H1 (cell line): ENCODE measurements at regions not wholly inside any gene's neighbourhood (a gene's known extent, or its start where the extent isn't known, plus 50 kb on each side); places are given as distances from the start of the nearest gene placed in this dataset.

Source experiments
- CTCF ChIA-PET: fragments of 300-600 bp; sonication (Branson Sonifier 250); formaldehyde crosslinking; loops from one replicate; lab custom pipeline; 2021; ENCODE audit not compliant: partially characterized antibody; lab: Charles Lee
- POLR2A ChIA-PET: fragments of 300-600 bp; sonication (Branson Sonifier 250); formaldehyde crosslinking; loops from one replicate; lab custom pipeline; 2021; ENCODE audit warnings: inconsistent platforms; ENCODE audit not compliant: partially characterized antibody; lab: Charles Lee
- DNase-seq, 2 experiments: peaks; one replicate each; pipeline versions ENCODE4 v3.0.0 to v3.0.0-alpha.2; 2010 to 2022; ENCODE audit warnings: low spot score in 2 of 2, low read depth in 1 of 2, mixed read lengths in 1 of 2
- FAIRE-seq: peaks from 2 replicates; lab custom pipeline; 2011; peaks lifted over from hg19 to GRCh38; lab: Jason Lieb, UNC
- H2AFZ ChIP-seq: 2 replicates; pipeline ENCODE4 v1.8.1; 2012; ENCODE audit warnings: low read length, inconsistent platforms
- H2AK5ac ChIP-seq: 2 replicates; pipeline ENCODE4 v1.6.1; 2013; ENCODE audit warnings: low read depth, low read length
- H2BK120ac ChIP-seq: replicated peaks from 2 replicates; pipeline ENCODE3; 2013; ENCODE audit warnings: low read depth, low read length, inconsistent platforms
- H2BK12ac ChIP-seq: 2 replicates; pipeline ENCODE4 v1.6.1; 2013; ENCODE audit warnings: low read depth, low read length
- H2BK15ac ChIP-seq: 2 replicates; pipeline ENCODE4 v1.6.1; 2013; ENCODE audit warnings: low read length
- H2BK20ac ChIP-seq: 2 replicates; pipeline ENCODE4 v1.6.1; 2013; ENCODE audit warnings: low read length
- H2BK5ac ChIP-seq: 2 replicates; pipeline ENCODE4 v1.6.1; 2013; ENCODE audit warnings: low read depth, low read length
- H3K14ac ChIP-seq: 2 replicates; pipeline ENCODE4 v1.6.1; 2013; ENCODE audit warnings: inconsistent platforms; ENCODE audit not compliant: insufficient read length
- H3K18ac ChIP-seq: 2 replicates; pipeline ENCODE4 v1.6.1; 2013; ENCODE audit warnings: low read length; ENCODE audit errors: extremely low read depth
- H3K23ac ChIP-seq: 2 replicates; pipeline ENCODE4 v1.6.1; 2013; ENCODE audit warnings: inconsistent platforms; ENCODE audit not compliant: insufficient read length
- H3K23me2 ChIP-seq: 2 replicates; pipeline ENCODE4 v1.6.1; 2013; ENCODE audit warnings: low read depth, low read length
- H3K27ac ChIP-seq: 2 replicates; pipeline ENCODE4 v1.6.1; 2011; ENCODE audit warnings: low read depth, low read length, inconsistent platforms
- H3K27me3 ChIP-seq, 4 experiments: replicated peaks in 1 of 4; 1 replicate in 1 of 4; 2 replicates in 3 of 4; pipeline versions ENCODE4 v1.6.1 to v1.8.1; 2011 to 2013; ENCODE audit warnings: low read length in 3 of 4, mild to moderate bottlenecking in 3 of 4, inconsistent platforms in 2 of 4, mixed read lengths in 2 of 4, moderate library complexity in 1 of 4; ENCODE audit not compliant: control insufficient read depth in 3 of 4, insufficient read depth in 3 of 4; ENCODE audit errors: extremely low read depth in 1 of 4
- H3K36me3 ChIP-seq, 4 experiments: 2 replicates each; pipeline versions ENCODE4 v1.6.1 to v1.8.1; 2011 to 2013; ENCODE audit warnings: mild to moderate bottlenecking in 4 of 4, low read length in 3 of 4, moderate library complexity in 2 of 4, control low read depth in 1 of 4, inconsistent platforms in 1 of 4; ENCODE audit not compliant: insufficient read depth in 4 of 4, control insufficient read depth in 2 of 4
- H3K4ac ChIP-seq: replicated peaks from 2 replicates; pipeline ENCODE3; 2013; ENCODE audit warnings: low read length, low read depth, mixed read lengths, inconsistent platforms; ENCODE audit not compliant: insufficient read length
- H3K4me1 ChIP-seq, 4 experiments: replicated peaks in 1 of 4; 1 replicate in 1 of 4; 2 replicates in 3 of 4; pipeline versions ENCODE4 v1.6.1 to v1.8.1; 2011 to 2013; ENCODE audit warnings: low read length in 3 of 4, inconsistent platforms in 2 of 4, mixed read lengths in 1 of 4; ENCODE audit not compliant: insufficient read depth in 4 of 4, control insufficient read depth in 3 of 4
- H3K4me2 ChIP-seq, 2 experiments: 2 replicates each; pipeline versions ENCODE4 v1.6.1 to v1.8.1; 2011 to 2013; ENCODE audit warnings: low read depth in 2 of 2, low read length in 2 of 2, control low read depth in 1 of 2, inconsistent platforms in 1 of 2, mild to moderate bottlenecking in 1 of 2; ENCODE audit not compliant: insufficient read depth in 1 of 2
- H3K4me3 ChIP-seq, 4 experiments: fragments of 200-600, 300-600 bp in 1 of 4; sonication (generic), shearing (Covaris generic), sonication (Bioruptor Twin) in 1 of 4; 2 replicates each; pipeline versions ENCODE4 v1.5.1 to v1.8.1; 2011 to 2016; ENCODE audit warnings: low read length in 4 of 4, low read depth in 3 of 4, control low read depth in 2 of 4, inconsistent platforms in 2 of 4, mild to moderate bottlenecking in 2 of 4, mixed read lengths in 1 of 4, moderate library complexity in 1 of 4; ENCODE audit not compliant: insufficient read depth in 2 of 4; ENCODE audit errors: extremely low read depth in 1 of 4
- H3K56ac ChIP-seq: replicated peaks from 2 replicates; pipeline ENCODE3; 2013; ENCODE audit warnings: low read depth, mild to moderate bottlenecking, mixed read lengths, low read length, inconsistent platforms; ENCODE audit not compliant: insufficient read length
- H3K79me1 ChIP-seq: 2 replicates; pipeline ENCODE4 v1.6.1; 2013; ENCODE audit warnings: low read depth, low read length, control low read depth
- H3K79me2 ChIP-seq, 2 experiments: 2 replicates each; pipeline versions ENCODE4 v1.6.1 to v1.8.1; 2012 to 2013; ENCODE audit warnings: low read length in 2 of 2, mild to moderate bottlenecking in 2 of 2, inconsistent platforms in 1 of 2; ENCODE audit not compliant: insufficient read depth in 2 of 2, control insufficient read depth in 1 of 2
- H3K9ac ChIP-seq, 4 experiments: replicated peaks in 1 of 4; 1 replicate in 1 of 4; 2 replicates in 3 of 4; pipeline versions ENCODE4 v1.6.1 to v1.8.1; 2011 to 2013; ENCODE audit warnings: low read depth in 3 of 4, low read length in 3 of 4, control low read depth in 2 of 4, mild to moderate bottlenecking in 2 of 4, moderate library complexity in 2 of 4, inconsistent platforms in 1 of 4; ENCODE audit errors: extremely low read depth in 1 of 4
- H3K9me3 ChIP-seq, 2 experiments: 2 replicates each; pipeline versions ENCODE4 v1.6.1 to v1.8.1; 2012 to 2013; ENCODE audit warnings: mild to moderate bottlenecking in 2 of 2, moderate library complexity in 2 of 2, control low read depth in 1 of 2, inconsistent platforms in 1 of 2, low read depth in 1 of 2, low read length in 1 of 2, mixed read lengths in 1 of 2; ENCODE audit not compliant: insufficient read depth in 2 of 2
- H4K20me1 ChIP-seq, 2 experiments: replicated peaks in 1 of 2; 2 replicates each; pipeline versions ENCODE3 to v1.8.1; 2011 to 2013; ENCODE audit warnings: inconsistent platforms in 2 of 2, low read length in 2 of 2, mild to moderate bottlenecking in 1 of 2; ENCODE audit not compliant: insufficient read depth in 2 of 2, control insufficient read depth in 1 of 2
- H4K5ac ChIP-seq: 2 replicates; pipeline ENCODE4 v1.6.1; 2013; ENCODE audit warnings: low read length, low read depth, mixed read lengths, inconsistent platforms; ENCODE audit not compliant: insufficient read length
- H4K8ac ChIP-seq: 2 replicates; pipeline ENCODE4 v1.8.0; 2013; ENCODE audit warnings: mild to moderate bottlenecking, moderate library complexity, low read length, inconsistent platforms; ENCODE audit not compliant: insufficient read depth; ENCODE audit errors: extremely low read depth
- H4K91ac ChIP-seq: replicated peaks from 2 replicates; pipeline ENCODE3; 2013; ENCODE audit warnings: low read length, mixed read lengths, inconsistent platforms; ENCODE audit not compliant: insufficient read length
- ASH2L ChIP-seq: fragments of 200-600, 300-600 bp; sonication (generic); IDR thresholded peaks from one replicate; pipeline ENCODE4 v1.7.1; 2017; ENCODE audit warnings: low read length
- CEBPB ChIP-seq: IDR thresholded peaks from 2 replicates; pipeline ENCODE4 v1.6.1; 2012; ENCODE audit warnings: low read depth, low read length
- CHD1 ChIP-seq: IDR thresholded peaks from 2 replicates; pipeline ENCODE4 v1.6.1; 2012; ENCODE audit warnings: low read depth, low read length, improper control_type of control experiment
- CREB1 ChIP-seq: IDR thresholded peaks from 2 replicates; pipeline ENCODE4 v1.6.1; 2012; ENCODE audit warnings: inconsistent platforms
- GABPA ChIP-seq: IDR thresholded peaks from 2 replicates; pipeline ENCODE4 v1.6.1; 2011; ENCODE audit warnings: mild to moderate bottlenecking, low read length, moderate library complexity, borderline replicate concordance; ENCODE audit not compliant: insufficient read depth
- HDAC2 ChIP-seq, 2 experiments: fragments of 300-600 bp in 1 of 2; sonication (generic) in 1 of 2; IDR thresholded peaks; 2 replicates each; pipeline ENCODE4 v1.6.1; 2011 to 2012; ENCODE audit warnings: low read depth in 2 of 2, low read length in 2 of 2, mild to moderate bottlenecking in 2 of 2, moderate library complexity in 2 of 2, borderline replicate concordance in 1 of 2, inconsistent platforms in 1 of 2
- JUND ChIP-seq: IDR thresholded peaks from 2 replicates; pipeline ENCODE4 v1.6.1; 2011; ENCODE audit warnings: mild to moderate bottlenecking, improper control_type of control experiment, low read length
- MAFK ChIP-seq: IDR thresholded peaks from 2 replicates; pipeline ENCODE4 v1.6.1; 2012; ENCODE audit warnings: low read depth, mild to moderate bottlenecking, improper control_type of control experiment, low read length
- SIN3A ChIP-seq, 2 experiments: IDR thresholded peaks in 1 of 2; conservative IDR thresholded peaks in 1 of 2; 2 replicates each; pipeline ENCODE4 v1.6.1; 2011 to 2012; ENCODE audit warnings: low read length in 2 of 2, improper control_type of control experiment in 1 of 2, low read depth in 1 of 2, mild to moderate bottlenecking in 1 of 2
- SIX5 ChIP-seq: IDR thresholded peaks from 2 replicates; pipeline ENCODE4 v1.6.1; 2011; ENCODE audit warnings: mild to moderate bottlenecking, low read depth, low read length
- SP4 ChIP-seq: IDR thresholded peaks from 2 replicates; pipeline ENCODE4 v1.6.1; 2012; ENCODE audit warnings: low read length, inconsistent platforms
- SRF ChIP-seq: IDR thresholded peaks from 2 replicates; pipeline ENCODE4 v1.6.1; 2011; ENCODE audit warnings: mild to moderate bottlenecking, low read depth, low read length, moderate library complexity
- TEAD4 ChIP-seq: IDR thresholded peaks from 2 replicates; pipeline ENCODE4 v1.6.1; 2012; ENCODE audit warnings: low read depth, low read length, inconsistent platforms, mixed read lengths
- WGBS, 2 experiments: shearing (Covaris generic) in 1 of 2; methylation state at CpG; one replicate each; pipeline versions ENCODE4 v1.1.6 to v1.1.7; 2013 to 2015; ENCODE audit warnings: low lambda C conversion rate in 2 of 2, mixed read lengths in 2 of 2, inconsistent platforms in 1 of 2, low coverage in 1 of 2, missing lambda C conversion rate in 1 of 2; ENCODE audit not compliant: insufficient replicate concordance in 2 of 2, insufficient coverage in 1 of 2, insufficient read length in 1 of 2; ENCODE audit errors: extremely low coverage in 1 of 2, missing lambda C conversion rate in 1 of 2; 5-methylcytosine and 5-hydroxymethylcytosine counted together
- TF ChIP-seq, protein P1 (sequence below): IDR thresholded peaks from 2 replicates; pipeline ENCODE4 v1.6.1; 2012; ENCODE audit warnings: inconsistent platforms
- TF ChIP-seq, protein P2 (sequence below): IDR thresholded peaks from 2 replicates; pipeline ENCODE4 v1.6.1; 2012; ENCODE audit warnings: inconsistent platforms

DNA sequence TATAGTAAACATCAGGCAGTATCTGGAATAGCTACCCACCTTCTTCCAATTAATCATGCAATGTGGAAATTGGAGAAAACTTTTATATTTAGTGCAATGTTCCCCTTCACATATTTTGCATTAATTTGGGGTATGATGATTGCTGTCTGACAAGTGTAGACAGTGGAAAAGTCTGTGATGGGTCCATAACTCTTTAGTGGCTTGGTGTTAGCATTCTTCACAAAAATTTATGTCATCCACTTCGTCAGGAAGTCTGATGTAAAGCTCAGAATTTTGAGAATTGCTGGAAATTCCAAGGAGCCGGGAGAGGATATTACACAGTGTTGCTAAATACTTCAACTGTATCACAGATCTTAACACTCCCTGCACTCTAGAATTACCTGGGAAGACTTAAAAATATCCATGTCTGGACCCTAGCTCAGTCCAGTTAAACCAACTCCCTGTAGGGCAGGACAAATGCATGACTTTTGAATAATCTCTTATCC lies 549.7 kb upstream of the PLXNA2 start:
- Histone ChIP-seq H2BK120ac (no peak overlapping the region), H3K4me3 (no peak overlapping the region), H3K9ac (no peak overlapping the region), H4K8ac (no peak overlapping the region), H3K79me1 (no peaks in the 10 kb centered on the region), H2AK5ac (no peak overlapping the region), H3K14ac (no peak overlapping the region), H3K36me3 (no peaks in the 10 kb centered on the region), H4K5ac (no peak overlapping the region), H3K4me2 (no peak overlapping the region), H4K91ac (no peak overlapping the region), H2AFZ (no peak overlapping the region), H3K27ac (no peak overlapping the region), H3K4ac (no peak overlapping the region), H2BK5ac (no peak overlapping the region), H3K27me3 (no peaks in the 10 kb centered on the region), H3K18ac (no peak overlapping the region), H3K4me1 (peaks cover 0 to 2% (median 0%) of the 10 kb centered on the region in 4 experiments; a peak in 1 of 7 replicates), H3K23ac (no peak overlapping the region), H3K56ac (no peak overlapping the region), H3K9me3 (no peaks in the 10 kb centered on the region), H3K23me2 (no peaks in the 10 kb centered on the region), H2BK15ac (no peak overlapping the region), H2BK12ac (no peak overlapping the region), H3K79me2 (no peaks in the 10 kb centered on the region), H4K20me1 (no peaks in the 10 kb centered on the region), H2BK20ac (no peak overlapping the region)
- CTCF ChIA-PET = interaction anchor here (0.8 to 1.1 kb wide), 2 partner anchors 8 to 142 kb away, joined by 3 to 4 read pairs; no protein-coding TSS in a partner anchor
- DNase-seq (no peak), FAIRE-seq (no peak)
- POLR2A ChIA-PET = no interaction called here
- 89% methylated on average over 2 of the region's 2 CpGs; no CpG with 5 or more reads in 1 of the 2 experiments for WGBS, 2 experiments
- TF ChIP-seq ASH2L (no peak), HDAC2 (IDR thresholded peaks at IDR 0.05; ENCODE audit: borderline replicate concordance in 1 of 2, low read depth in 2 of 2, low read length in 2 of 2) (no peak), GABPA (no peak), CEBPB (no peak), SP4 (no peak), SIN3A (conservative IDR thresholded peaks at IDR 0.05 in 1 of 2, IDR thresholded peaks at IDR 0.05 in 1 of 2; ENCODE audit: low read depth in 1 of 2, low read length in 2 of 2) (no peak), MAFK (no peak), SRF (no peak), CHD1 (no peak), CREB1 (no peak), SIX5 (no peak), TEAD4 (no peak), JUND (no peak)
- TF ChIP-seq, protein P1, sequence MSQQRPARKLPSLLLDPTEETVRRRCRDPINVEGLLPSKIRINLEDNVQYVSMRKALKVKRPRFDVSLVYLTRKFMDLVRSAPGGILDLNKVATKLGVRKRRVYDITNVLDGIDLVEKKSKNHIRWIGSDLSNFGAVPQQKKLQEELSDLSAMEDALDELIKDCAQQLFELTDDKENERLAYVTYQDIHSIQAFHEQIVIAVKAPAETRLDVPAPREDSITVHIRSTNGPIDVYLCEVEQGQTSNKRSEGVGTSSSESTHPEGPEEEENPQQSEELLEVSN = no peak
- TF ChIP-seq, protein P2, sequence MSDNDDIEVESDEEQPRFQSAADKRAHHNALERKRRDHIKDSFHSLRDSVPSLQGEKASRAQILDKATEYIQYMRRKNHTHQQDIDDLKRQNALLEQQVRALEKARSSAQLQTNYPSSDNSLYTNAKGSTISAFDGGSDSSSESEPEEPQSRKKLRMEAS = no peak
